GM10248 (cell line): ENCODE measurements at regions not wholly inside any gene's neighbourhood (a gene's known extent, or its start where the extent isn't known, plus 50 kb on each side); places are given as distances from the start of the nearest gene placed in this dataset.

ENCODE experiments used
- CTCF ChIA-PET: fragments of 300-600 bp; sonication (Branson Sonifier 250); formaldehyde crosslinking; extraction: SDS; loops from one replicate; lab custom pipeline; 2021; ENCODE audit warnings: antibody characterized with exemption; lab: Yijun Ruan, JAX
- POLR2A ChIA-PET: fragments of 350-650 bp; sonication (Branson Sonifier 250); formaldehyde crosslinking; extraction: SDS; loops from one replicate; lab custom pipeline; 2020; ENCODE audit warnings: antibody characterized with exemption; lab: Yijun Ruan, JAX
- DNase-seq: peaks from one replicate; pipeline ENCODE4 v3.0.0; 2012; ENCODE audit errors: extremely low spot score
- TF ChIP-seq, protein P1 (sequence below): IDR thresholded peaks from 2 replicates; pipeline ENCODE4 v1.5.1; 2012; ENCODE audit warnings: mild to moderate bottlenecking, low read depth; ENCODE audit errors: extremely low read depth, missing control alignments, control extremely low read depth

DNA sequence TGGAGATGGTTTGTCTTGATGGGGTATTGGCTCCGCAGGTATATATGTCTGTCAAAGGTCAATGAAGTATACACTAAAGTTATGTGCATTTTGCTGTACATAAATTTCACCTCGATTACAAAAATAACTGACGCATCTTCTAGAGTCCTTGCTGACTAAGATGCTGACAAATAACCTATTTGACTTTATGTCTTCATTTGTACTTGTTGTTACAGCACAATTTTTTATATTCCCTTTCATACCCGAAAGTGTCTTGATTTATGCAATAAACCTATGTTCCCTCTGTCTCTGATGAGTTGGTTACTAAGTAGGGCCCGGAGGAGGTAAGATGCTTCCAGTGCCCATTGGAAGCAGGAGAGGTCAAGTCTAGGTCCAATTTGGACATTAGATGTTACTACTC is 93.5 kb downstream of the COPS8 start:
- CTCF ChIA-PET: no interaction called here
- POLR2A ChIA-PET: no interaction called here
- DNase-seq: no peak
- TF ChIP-seq, protein P1, sequence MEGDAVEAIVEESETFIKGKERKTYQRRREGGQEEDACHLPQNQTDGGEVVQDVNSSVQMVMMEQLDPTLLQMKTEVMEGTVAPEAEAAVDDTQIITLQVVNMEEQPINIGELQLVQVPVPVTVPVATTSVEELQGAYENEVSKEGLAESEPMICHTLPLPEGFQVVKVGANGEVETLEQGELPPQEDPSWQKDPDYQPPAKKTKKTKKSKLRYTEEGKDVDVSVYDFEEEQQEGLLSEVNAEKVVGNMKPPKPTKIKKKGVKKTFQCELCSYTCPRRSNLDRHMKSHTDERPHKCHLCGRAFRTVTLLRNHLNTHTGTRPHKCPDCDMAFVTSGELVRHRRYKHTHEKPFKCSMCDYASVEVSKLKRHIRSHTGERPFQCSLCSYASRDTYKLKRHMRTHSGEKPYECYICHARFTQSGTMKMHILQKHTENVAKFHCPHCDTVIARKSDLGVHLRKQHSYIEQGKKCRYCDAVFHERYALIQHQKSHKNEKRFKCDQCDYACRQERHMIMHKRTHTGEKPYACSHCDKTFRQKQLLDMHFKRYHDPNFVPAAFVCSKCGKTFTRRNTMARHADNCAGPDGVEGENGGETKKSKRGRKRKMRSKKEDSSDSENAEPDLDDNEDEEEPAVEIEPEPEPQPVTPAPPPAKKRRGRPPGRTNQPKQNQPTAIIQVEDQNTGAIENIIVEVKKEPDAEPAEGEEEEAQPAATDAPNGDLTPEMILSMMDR: no peak

DNA sequence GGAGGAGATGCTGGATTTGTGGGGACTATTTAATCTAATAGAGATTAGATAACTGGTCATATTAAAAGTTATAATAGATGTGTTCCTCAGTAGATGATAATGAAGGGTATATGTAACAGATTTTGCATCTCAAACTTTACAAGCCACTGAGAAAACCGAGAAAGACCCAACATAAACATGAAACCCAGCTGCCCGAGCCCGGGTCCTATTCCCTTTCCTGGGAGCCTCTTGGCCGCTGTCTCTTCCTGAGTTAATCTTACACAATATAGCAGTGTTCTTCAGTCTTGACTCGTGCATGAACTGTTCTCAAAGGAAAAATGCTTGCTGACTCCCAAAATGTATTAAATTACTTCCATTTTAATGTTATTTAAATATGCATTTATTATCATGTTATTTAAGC is 94.5 kb downstream of the COPS8 start:
- POLR2A ChIA-PET: no interaction called here
- CTCF ChIA-PET: interaction anchor here (1.7 kb wide), 1 partner anchor 8 kb away, joined by 3 read pairs; no protein-coding TSS in a partner anchor
- no peak for DNase-seq
- TF ChIP-seq, protein P1: no peak

DNA sequence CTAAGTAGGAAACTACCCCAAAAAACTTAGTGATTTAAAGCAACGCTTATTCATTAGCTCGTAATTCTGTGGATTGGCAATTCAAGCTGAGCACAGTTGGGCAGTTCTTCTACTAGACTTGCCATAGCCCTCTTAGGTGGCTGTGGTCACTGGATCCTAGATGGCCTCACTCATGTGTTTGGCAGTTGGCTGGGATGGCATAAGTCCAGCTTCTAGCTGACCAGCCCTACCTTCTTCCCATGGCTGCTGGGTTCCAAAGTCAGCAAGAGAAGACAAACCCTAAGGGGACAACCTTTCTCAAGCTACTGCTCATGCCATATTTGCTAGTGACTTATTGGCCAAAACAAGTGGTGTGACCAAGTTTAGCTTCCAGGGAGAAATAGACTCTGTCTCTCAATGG is 95.3 kb downstream of the COPS8 start:
- CTCF ChIA-PET: interaction anchor here (1.2 to 1.7 kb wide), 2 partner anchors 8 to 35 kb away, joined by 3 read pairs; no protein-coding TSS in a partner anchor
- TF ChIP-seq, protein P1: no peak
- POLR2A ChIA-PET: no interaction called here
- DNase-seq: no peak

DNA sequence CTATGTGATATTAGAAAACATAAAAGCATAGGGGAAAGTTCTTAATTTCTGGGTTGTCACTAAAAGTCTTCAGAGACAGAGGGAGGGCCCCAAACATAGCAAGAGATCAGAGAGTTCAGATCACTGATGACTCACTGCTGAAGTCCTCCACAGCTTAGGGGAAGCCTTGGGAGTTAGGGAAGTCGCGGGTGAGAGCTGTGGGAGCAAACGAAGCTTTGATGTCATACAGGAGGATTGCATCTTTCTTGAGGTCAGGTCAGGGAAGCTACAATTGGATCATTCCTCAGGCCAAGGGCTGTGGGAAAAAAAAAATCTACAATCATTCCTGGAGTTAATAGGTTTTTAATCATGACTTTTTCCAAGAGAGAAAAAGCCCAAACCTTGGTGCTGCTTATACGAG is 96.2 kb downstream of the COPS8 start:
- TF ChIP-seq, protein P1: no peak
- no peak for DNase-seq
- ChIA-PET POLR2A (no interaction called here), CTCF (interaction anchor here (1.0 to 1.7 kb wide), 3 partner anchors 9 to 36 kb away, joined by 3 read pairs; no protein-coding TSS in a partner anchor)

DNA sequence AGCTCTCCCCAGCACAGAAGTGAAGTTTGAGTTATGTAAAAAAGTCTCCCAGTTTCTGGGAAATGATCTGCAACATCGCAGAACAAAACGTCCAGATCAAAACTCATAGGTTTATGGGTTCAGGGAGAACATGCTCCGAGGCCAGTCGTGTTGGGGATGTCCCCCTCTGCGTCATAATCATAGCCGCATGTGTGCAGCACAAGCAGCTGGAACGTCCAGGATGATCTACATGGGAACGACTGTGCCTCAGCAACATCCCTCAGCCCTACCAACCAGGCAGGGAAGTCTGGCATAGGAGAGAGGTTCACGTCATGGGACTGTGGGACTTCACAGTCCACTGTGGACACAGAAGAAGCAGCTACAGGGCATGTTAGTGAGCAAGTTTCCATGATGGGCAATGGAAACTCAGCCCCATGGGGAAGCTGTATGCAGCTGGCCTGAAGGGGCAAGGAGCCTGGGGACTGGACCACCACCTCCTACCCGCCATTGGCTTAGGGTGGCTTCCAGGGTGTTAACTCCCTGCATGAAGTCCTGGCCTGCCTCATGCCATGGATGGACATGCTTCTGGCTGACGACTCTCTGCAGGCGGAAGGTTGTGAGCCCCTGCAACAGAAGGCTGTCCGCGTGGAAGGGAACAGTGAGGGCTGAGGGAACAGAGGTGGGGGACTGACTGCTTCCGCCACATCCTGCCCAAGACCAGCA is 96.9 kb downstream of the COPS8 start:
- DNase-seq: no peak
- TF ChIP-seq, protein P1: no peak
- CTCF ChIA-PET: interaction anchor here (1.0 kb wide), 1 partner anchor 20 kb away, joined by 3 read pairs; no protein-coding TSS in a partner anchor
- POLR2A ChIA-PET: no interaction called here

DNA sequence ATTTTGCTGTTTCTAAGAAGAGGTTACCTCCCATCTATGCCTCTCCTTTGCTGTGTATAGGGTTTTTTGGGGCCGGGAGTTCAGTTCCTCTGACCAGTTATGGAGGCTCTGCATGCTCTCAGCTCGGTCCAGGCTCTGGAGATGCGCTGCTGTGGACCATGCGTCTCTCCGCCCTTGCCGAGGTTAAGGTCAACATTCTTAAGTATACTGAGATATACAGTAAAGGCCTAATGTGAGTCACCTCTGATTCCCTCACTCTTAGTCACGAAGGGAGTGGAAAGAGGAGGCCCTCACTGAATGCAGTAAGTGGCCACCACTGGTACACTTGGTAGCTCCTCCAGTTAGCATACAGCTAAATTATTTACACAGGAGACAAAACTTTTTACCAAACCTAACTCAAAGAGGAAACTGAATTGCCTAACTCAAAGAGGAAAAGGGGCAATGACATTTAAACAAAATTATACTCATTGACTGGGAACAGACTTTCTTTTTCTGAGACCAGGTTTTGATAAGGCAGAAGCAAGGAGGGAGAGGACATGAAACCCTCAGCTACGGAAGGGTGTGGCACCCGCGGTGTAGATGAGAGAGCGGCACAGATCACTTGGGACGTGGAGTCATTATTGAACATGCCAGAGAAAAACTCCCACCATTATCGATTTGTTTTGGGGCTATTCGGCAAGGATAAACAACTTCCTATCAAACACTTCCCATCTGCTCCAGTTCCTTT is 98.7 kb downstream of the COPS8 start:
- TF ChIP-seq, protein P1: no peak
- DNase-seq: no peak
- ChIA-PET POLR2A (no interaction called here), CTCF (no interaction called here)
